Forelimb muscle (tissue), 1 donor: ENCODE measurements at regions not wholly inside any gene's neighbourhood (a gene's known extent, or its start where the extent isn't known, plus 50 kb on each side); places are given as distances from the start of the nearest gene placed in this dataset.

ENCODE experiments used
- DNase-seq: peaks from one replicate; pipeline ENCODE4 v3.0.0-alpha.2; 2013; ENCODE audit warnings: low read depth

DNA sequence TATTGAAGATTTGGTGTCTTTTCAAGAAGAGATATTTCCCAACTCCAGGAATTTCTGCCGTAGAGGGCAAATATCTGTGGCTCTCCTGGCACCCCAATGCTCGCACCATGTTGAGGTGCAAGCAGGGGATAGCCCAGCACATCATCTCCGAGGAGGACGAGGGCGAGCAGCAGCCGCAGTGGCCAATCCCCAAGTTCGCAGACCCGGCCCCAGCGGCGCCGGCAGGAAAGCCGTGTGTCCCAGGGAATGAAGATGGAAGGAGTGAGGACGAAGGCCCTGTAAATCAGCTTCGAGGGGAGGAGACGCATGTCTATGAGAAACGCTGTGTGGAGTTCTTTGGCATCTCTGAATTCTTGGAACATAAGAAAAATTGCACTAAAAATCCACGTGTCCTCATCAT, 213.4 kb upstream of the UBE2E2 start:
- DNase-seq: no peak

GRCh38 chr3:22990291-22991200, 212.6 kb upstream of the UBE2E2 start:
- no peak for DNase-seq

GRCh38 chr3:22994781-22995180, 208.3 kb upstream of the UBE2E2 start:
- no peak for DNase-seq

GRCh38 chr3:22996920-22997571, 206.1 kb upstream of the UBE2E2 start:
- DNase-seq: no peak

GRCh38 chr3:23000371-23000770, 202.8 kb upstream of the UBE2E2 start:
- DNase-seq: no peak

DNA sequence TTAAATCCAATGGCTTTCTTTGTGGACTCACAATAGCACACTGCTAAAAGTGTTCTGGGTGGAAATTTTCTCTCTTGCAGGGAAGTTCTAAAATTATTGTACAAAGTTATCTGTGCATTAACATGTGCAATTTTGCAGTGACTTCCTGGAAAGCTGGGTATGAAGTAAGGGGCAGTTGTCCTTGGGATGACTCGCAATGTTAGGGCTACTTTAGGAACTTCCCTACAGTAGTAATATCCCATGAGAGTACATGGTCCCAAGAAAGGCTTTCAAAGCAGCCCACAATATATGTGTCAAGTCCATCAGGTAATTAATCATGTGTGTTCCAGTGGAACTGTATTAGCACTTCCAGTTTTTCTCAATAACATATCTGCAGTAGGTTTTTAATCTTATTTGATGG, 201.0 kb upstream of the UBE2E2 start:
- no peak for DNase-seq

- DNase-seq: peak; percentile 24
Measured at GRCh38 chr3:23002836-23003732, 200.0 kb upstream of the UBE2E2 start.

- DNase-seq: no peak
Measured at GRCh38 chr3:23003733-23004046, 199.4 kb upstream of the UBE2E2 start.

- DNase-seq: no peak
Measured at GRCh38 chr3:23004971-23005370, 198.2 kb upstream of the UBE2E2 start.

DNA sequence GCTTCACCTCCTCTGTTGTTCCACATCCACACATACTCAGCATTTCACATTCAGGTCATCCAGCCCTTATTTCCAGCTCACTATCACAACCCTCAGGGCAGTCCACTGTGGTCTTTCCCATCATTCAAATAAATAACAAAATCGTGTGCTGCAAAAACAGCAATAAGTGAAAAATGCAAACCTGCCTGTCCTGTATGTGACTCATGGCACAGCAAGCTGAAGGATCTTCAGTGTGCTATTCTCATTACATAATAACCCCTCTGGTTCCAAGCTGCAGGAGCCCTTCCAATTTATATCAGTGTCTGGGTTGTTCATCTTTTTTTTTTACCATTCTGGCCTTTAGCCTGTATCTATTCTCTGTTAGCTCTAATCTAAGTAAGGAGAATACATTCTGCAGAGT, 185.3 kb upstream of the UBE2E2 start:
- DNase-seq: no peak

- DNase-seq: no peak
Measured at GRCh38 chr3:23019596-23020300, 183.4 kb upstream of the UBE2E2 start.

DNA sequence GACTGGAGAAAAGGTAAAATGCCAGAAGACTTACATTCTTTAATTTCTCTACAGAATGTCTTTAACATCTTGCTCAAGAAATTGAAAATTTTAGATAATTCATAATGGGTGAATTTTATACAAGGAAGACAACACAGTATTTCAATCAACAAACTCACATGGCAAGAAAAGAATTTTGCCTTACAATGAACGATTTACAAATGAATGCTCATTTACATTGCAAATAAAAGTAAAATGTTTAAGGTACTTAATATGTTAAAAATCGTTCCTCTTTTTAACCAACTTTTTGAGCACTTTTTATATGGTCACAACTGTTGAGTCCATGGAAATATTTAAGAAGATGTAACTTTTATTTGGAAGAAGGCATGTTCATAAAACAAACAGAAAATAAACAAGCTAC, 174.8 kb upstream of the UBE2E2 start:
- no peak for DNase-seq

- no peak for DNase-seq
Measured at GRCh38 chr3:23029001-23029400, 174.1 kb upstream of the UBE2E2 start.

- DNase-seq: no peak
Measured at GRCh38 chr3:23035927-23036640, 167.0 kb upstream of the UBE2E2 start.

DNA sequence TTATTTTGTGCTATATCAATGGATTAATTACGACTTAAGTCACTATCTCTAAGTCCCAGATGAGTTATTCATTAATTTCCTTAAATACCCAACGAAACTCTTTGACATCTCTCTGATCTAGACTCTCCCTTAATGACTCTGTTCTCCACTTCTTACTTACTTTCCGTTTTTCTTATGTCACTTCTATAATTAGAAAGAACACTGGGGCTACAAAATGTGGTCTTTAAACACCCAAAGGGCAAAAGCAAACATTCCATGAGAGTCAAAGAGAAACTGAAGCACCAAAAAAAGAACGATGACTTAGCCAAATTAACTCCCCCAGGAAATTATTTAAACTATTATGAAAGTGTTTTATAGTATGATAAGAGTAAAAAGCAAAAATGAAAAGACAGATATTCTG, 166.4 kb upstream of the UBE2E2 start:
- DNase-seq: no peak

- DNase-seq: no peak
Measured at GRCh38 chr3:23038471-23038870, 164.7 kb upstream of the UBE2E2 start.

DNA sequence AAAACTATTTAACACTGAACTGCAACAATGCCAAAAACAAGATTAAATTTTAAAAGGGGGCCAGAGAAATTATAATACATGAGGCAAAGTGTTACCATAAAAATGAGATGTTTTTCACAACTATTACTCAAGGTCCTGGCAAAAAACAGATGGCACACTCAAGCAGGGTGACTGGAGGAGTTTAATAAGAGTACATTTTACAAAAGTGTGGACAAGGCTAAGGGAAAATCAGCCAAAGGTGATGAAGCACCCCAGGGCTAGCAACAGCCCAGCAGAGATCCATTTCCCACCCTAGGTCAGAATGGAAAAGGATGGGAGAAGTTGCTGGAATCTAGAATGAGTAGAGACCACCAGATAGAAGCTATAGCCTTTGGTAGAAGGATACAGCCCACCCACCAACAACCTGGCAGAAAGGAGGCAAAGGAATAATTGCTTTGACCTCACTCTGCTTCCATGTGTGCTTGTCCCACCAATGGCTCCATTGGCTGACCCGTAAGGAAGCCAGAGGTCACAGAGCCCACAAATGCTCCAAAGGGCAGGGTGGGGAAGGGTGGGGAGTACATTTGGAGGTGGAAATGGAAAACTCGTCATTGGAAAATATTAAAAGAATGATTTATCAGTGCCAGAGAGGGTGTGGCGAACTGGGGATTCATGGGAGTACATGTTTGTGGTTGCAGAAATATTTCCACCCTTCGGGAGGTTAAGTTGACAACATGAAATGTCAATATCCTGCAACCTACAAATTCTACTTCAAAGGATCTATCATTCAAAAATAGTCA, 161.0 kb upstream of the UBE2E2 start:
- DNase-seq: no peak

DNA sequence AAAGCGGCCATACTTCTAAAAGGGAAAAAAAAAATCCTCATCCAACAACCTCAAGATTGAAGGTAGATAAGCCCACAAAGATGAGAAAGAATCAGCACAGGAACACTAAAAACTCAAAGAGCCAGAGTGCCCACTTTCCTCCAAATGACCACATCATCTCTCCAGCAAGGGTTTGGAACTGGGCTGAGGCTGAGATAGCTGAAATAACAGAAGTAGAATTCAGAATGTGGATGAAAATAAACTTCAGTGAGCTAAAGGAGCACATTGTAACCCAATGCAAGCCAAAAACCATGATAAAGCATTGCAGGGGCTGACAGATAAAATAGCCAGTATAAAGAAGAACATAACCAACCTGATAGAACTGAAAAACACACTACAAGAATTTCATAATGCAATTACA, 158.7 kb upstream of the UBE2E2 start:
- no peak for DNase-seq

DNA sequence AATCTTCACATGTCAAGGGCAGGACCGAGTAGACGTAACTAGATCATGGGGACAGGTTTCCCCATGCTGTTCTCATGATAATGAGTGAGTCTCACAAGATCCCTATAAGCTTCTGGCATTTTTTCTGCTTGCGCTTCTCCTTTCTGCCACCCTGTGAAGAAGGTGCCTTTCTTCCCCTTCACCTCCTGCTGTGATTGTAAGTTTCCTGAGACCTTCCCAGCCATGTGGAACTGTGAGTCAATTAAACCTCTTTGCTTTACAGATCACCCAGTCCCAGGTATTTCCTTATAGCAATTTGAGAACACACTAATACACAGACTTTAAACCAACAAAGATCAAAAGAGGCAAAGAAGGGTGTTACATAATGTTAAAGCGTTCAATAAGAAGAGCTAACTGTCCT, 156.6 kb upstream of the UBE2E2 start:
- no peak for DNase-seq
